Stimulated activated naive CD8-positive, alpha-beta T cell treated with anti-CD3 and anti-CD28 coated beads, Interleukin-15, amount 100 ng/mL, for 72 hours (primary cell): ENCODE measurements at regions not wholly inside any gene's neighbourhood (a gene's known extent, or its start where the extent isn't known, plus 50 kb on each side); places are given as distances from the start of the nearest gene placed in this dataset.
"Not testable (repeated sequence)": the region's sequence is repeated elsewhere in the genome, so short reads cannot be mapped to it uniquely, and the experiment has no call there.

Experiments used
- ATAC-seq: fragments of 150-1000 bp; cut with Tn5 transposase; 2 replicates; pipeline ENCODE4 v1.10.0; 2021; ENCODE audit warnings: mild to moderate bottlenecking, moderate library complexity
- DNase-seq, 2 donors: peaks; one replicate each; pipeline ENCODE4 v3.0.0; 2021 to 2022
- H3K27ac Mint-ChIP-seq, 2 donors: one replicate each; pipeline ENCODE4 v1.8.0; 2022; ENCODE audit warnings: mild to moderate bottlenecking in 2 of 2, mixed read lengths in 2 of 2, moderate library complexity in 2 of 2
- H3K27me3 Mint-ChIP-seq: one replicate; pipeline ENCODE4 v1.8.0; 2022; ENCODE audit warnings: mixed read lengths
- H3K4me1 Mint-ChIP-seq: one replicate; pipeline ENCODE4 v1.8.0; 2022; ENCODE audit warnings: mild to moderate bottlenecking, mixed read lengths
- H3K4me3 Mint-ChIP-seq, 2 donors: one replicate each; pipeline ENCODE4 v1.8.0; 2022; ENCODE audit warnings: mild to moderate bottlenecking in 2 of 2, mixed read lengths in 2 of 2, moderate library complexity in 1 of 2
- H3K9me3 Mint-ChIP-seq, 2 donors: one replicate each; pipeline ENCODE4 v1.8.0; 2022; ENCODE audit warnings: mixed read lengths in 2 of 2

DNA sequence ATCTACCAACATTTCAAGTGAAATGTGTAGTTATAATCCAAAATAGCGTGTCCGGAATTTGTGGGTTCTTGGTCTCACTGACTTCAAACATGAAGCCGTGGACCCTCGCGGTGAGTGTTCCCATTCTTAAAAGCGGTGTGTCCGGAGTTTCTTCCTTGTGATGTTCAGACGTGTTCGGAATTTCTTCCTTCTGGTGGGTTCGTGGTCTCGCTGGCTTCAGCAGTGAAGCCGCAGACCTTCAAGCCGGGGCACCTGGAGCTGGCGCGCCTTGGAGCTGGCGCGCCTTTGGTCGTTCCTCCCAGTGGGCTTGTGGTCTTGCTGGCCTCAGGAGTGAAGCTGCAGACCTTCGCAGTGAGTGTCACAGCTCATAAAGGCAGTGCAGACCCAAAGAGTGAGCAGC, 291.5 kb upstream of the EYS start:
- ATAC-seq (no peak), DNase-seq (no peak)
- no peaks in the 10 kb centered on the region for H3K9me3 Mint-ChIP-seq
- no peak overlapping the region for H3K27ac Mint-ChIP-seq
- H3K4me1 Mint-ChIP-seq: no peaks in the 10 kb centered on the region
- no peaks in the 10 kb centered on the region for H3K27me3 Mint-ChIP-seq
- no peak overlapping the region for H3K4me3 Mint-ChIP-seq

DNA sequence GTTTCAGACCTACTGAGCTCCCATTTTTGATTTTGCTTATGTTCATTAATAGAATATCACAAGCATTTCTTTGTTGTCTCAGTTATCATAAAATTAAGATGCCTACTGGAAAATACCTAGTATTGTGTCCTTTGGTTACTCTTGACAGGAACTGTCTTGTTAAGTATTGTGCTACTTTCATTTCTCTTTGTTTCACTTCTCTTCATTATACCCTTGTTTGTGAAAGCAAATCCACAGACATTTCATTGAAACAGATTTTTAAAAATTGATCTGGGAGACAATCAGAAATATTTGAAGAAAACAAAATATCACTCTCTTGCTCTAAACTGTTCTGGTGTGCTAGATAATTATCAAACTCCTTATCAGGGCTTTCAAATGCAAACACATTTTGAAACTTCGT, 290.5 kb upstream of the EYS start:
- Mint-ChIP-seq H3K27ac (no peak overlapping the region), H3K9me3 (no peaks in the 10 kb centered on the region), H3K27me3 (no peaks in the 10 kb centered on the region), H3K4me1 (no peaks in the 10 kb centered on the region), H3K4me3 (no peak overlapping the region)
- DNase-seq (no peak), ATAC-seq (no peak)

DNA sequence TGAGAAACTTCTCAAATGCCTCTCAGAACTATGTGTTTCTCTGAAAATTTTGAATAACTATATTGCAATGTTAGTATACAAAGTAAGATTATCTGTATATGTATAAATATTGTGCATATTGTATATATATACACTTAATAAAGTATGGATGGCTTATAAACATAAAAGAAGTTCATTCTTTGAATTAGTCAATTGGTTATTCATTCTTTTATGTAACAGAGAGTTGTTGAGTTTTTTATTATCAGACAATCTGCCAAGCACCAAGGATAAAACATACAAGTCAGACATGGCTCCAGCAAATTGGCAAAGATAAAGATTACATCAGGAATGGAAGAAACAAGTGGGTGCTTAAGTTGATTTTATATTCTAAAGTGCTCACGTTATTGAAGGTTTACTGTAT, 289.1 kb upstream of the EYS start:
- H3K27me3 Mint-ChIP-seq: no peaks in the 10 kb centered on the region
- H3K27ac Mint-ChIP-seq: no peak overlapping the region
- H3K9me3 Mint-ChIP-seq: no peaks in the 10 kb centered on the region
- H3K4me3 Mint-ChIP-seq: no peak overlapping the region
- DNase-seq (no peak), ATAC-seq (no peak)
- H3K4me1 Mint-ChIP-seq: no peaks in the 10 kb centered on the region

DNA sequence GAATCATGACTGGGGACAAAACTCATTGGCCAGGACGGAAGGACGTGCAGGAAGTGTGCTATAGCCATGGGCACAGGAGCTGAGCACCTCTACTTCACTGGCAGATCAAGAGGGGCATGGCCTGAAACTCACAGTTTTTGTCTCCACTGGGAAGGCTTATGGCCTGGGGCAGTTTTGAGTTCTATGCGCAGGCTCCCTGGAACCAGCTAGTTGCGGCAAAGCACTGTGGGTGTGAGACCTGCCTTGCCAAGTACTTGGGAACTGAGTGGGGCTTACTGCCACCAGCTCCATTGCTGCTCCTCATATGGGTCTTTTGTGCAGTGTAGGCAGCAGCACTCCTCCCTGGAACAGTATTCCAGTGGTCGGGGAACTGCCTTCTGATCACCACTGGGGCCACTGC, 282.6 kb upstream of the EYS start:
- DNase-seq (no peak), ATAC-seq (no peak)
- Mint-ChIP-seq H3K4me3 (no peak overlapping the region), H3K27me3 (no peaks in the 10 kb centered on the region), H3K27ac (no peak overlapping the region), H3K4me1 (no peaks in the 10 kb centered on the region), H3K9me3 (peaks cover 0 to 5% of the 10 kb centered on the region in 2 donors)

DNA sequence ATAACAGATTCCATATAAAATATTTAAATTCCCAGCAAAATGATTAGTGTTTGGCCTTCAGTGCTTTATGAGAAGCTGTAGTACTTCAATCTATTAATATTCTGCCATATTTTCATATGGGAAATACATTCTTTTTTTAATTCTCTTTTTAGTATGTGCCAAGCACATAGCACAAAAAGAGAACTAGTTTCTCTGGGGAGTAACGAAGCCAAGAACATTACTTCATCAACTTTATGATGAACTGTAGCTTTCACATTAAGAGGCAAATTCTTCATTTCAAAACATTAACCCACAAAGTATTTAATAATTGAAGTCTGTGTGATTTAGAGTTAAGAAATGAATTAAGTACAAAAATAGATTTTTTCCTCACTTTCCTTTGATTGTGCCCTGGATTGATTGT, 281.0 kb upstream of the EYS start:
- H3K27ac Mint-ChIP-seq: no peak overlapping the region
- DNase-seq (no peak), ATAC-seq (no peak)
- no peaks in the 10 kb centered on the region for H3K27me3 Mint-ChIP-seq
- no peak overlapping the region for H3K4me3 Mint-ChIP-seq
- H3K4me1 Mint-ChIP-seq: no peaks in the 10 kb centered on the region
- peaks cover 0 to 8% of the 10 kb centered on the region in 2 donors for H3K9me3 Mint-ChIP-seq

DNA sequence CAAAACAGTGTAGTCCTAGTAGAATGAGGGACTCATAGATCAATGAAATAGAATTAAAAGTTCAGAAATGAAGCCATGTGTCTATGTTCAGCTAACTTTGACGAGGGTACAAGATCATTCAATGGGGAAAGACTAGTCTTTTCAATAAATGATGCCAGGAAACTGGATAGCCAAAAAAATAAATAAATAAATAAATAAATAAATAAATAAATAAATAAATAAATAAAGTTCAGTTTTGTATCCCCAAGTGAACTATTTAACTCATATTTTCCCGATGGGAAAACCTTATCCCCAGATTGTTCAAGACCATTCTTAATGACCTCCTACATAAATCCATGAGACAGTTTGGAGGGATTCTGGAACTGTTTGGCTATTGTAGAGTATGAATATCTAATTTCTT, 277.1 kb upstream of the EYS start:
- Mint-ChIP-seq H3K4me3 (no peak overlapping the region), H3K4me1 (no peaks in the 10 kb centered on the region), H3K27me3 (no peaks in the 10 kb centered on the region), H3K9me3 (peaks cover 5 to 36% of the 10 kb centered on the region in 2 donors), H3K27ac (no peak overlapping the region)
- DNase-seq (no peak), ATAC-seq (no peak)

DNA sequence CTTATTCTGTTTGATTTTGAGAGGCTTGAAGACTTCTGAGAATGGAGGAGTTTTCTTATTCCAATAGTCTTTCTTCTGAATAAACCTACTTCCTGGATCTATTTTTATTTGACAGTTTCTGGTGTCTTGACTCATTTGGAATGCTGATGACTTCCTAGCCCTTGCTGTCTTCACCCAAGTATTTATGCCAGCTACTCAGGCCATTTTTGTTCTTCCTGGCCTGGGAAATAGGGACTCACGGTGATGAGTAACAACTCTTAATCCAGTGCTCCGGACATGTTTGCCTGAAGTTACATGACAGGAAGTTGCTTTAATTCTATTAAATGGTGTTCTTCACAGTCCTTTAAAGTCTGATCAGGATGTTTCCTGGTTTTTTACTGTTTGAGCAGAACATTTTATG, 272.1 kb upstream of the EYS start:
- no peak overlapping the region for H3K27ac Mint-ChIP-seq
- no peak overlapping the region for H3K4me3 Mint-ChIP-seq
- no peak for ATAC-seq
- no peak for DNase-seq
- no peaks in the 10 kb centered on the region for H3K4me1 Mint-ChIP-seq
- H3K9me3 Mint-ChIP-seq: peaks cover 5 to 44% of the 10 kb centered on the region in 2 donors
- H3K27me3 Mint-ChIP-seq: no peaks in the 10 kb centered on the region

DNA sequence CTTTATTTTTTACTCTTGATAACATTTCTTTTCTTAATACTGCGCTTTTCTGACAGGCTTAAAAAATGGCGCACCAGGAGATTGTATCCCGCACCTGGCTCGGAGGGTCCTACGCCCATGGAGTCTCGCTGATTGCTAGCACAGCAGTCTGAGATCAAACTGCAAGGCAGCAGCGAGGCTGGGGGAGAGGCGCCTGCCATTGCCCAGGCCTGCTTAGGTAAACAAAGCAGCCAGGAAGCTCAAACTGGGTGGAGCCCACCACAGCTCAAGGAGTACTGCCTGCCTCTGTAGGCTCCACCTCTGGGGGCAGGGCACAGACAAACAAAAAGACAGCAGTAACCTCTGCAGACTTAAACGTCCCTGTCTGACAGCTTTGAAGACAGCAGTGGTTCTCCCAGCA, 264.2 kb upstream of the EYS start:
- ATAC-seq, DNase-seq, H3K4me3 Mint-ChIP-seq, H3K27me3 Mint-ChIP-seq, H3K27ac Mint-ChIP-seq, H3K4me1 Mint-ChIP-seq: not testable (repeated sequence)
- peaks cover 0 to 11% of the 10 kb centered on the region in 2 donors for H3K9me3 Mint-ChIP-seq

DNA sequence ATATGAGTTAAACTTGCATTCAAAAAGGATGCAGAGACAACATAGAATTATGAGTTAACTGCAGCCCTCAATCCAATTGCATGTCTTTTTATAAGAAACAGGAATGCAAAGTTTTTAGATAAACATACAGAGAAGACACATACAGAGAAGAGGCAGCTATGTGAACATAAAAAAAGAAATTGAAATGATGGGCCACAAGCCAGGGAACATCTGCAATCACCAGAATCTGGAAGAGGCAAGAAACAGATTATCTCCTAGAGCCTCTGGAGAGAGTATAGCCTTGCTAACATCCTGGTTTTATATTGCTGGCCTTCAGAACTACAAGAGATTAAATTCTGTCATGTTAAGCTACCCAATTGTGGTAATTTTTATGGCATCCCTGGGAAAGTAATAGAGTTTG, 257.2 kb upstream of the EYS start:
- ATAC-seq (no peak), DNase-seq (no peak)
- Mint-ChIP-seq H3K4me3 (no peak overlapping the region), H3K9me3 (peaks cover 5 to 19% of the 10 kb centered on the region in 2 donors), H3K27me3 (no peaks in the 10 kb centered on the region), H3K4me1 (no peaks in the 10 kb centered on the region), H3K27ac (no peak overlapping the region)

DNA sequence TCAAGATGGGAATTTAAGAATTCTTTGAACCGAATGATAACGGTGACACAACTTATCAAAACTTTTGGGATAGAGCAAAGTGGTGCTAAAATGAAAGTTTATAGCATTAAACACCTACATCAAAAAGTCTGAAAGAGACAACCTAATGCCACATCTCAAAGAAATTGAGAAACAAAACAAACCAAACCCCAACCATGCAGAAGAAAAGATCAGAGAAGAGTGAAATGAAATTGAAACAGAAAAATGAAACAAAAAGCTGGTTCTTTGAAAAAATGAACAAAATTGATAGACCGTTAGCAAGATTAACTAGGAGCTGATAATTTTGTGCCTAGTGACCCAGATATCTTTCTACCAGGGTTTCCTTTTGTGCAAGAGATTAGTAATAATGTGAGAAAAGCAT, 248.0 kb upstream of the EYS start:
- no peaks in the 10 kb centered on the region for H3K4me1 Mint-ChIP-seq
- no peaks in the 10 kb centered on the region for H3K27me3 Mint-ChIP-seq
- ATAC-seq (no peak), DNase-seq (no peak)
- H3K27ac Mint-ChIP-seq: no peak overlapping the region
- no peak overlapping the region for H3K4me3 Mint-ChIP-seq
- H3K9me3 Mint-ChIP-seq: peaks cover 5 to 9% of the 10 kb centered on the region in 2 donors

DNA sequence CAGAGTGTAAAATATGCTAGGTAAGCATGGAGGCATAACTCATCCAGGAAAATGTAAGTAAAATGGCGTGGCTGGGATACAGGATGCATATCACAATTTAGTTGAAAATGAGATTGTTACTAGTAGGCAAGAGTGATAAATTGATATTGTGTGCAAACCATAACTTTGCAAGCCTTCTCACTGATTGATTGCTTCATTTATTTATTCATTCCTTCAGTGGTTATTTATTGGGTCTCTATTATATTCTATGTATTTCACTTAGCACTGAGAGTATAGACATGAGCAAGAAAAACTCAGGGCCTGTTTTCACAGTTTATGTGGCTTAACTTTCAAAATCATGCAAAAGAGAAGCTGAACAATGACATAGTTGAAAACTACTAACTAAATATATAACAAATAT, 241.0 kb upstream of the EYS start:
- Mint-ChIP-seq H3K9me3 (peaks cover 0 to 10% of the 10 kb centered on the region in 2 donors), H3K27me3 (no peaks in the 10 kb centered on the region), H3K4me3 (no peak overlapping the region), H3K27ac (no peak overlapping the region), H3K4me1 (no peaks in the 10 kb centered on the region)
- no peak for ATAC-seq
- DNase-seq: no peak

DNA sequence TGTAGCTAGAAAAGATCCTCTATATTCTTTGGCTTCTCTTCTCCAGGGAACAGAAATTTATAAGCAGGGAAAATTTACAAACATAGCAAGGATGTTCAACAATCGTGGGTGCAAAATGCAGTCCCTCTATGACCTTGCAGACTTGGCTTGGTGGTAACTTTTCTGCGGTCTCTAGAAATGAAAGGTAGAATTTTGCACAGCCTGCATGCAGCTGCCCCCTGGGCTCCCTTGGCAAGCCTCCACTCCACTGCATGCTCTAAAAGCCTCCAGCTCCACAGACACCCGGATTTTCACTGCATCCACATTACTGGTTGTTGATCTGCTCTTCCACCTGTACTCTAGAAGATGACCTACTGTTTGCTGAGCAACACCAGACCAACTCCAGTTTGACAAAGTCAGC, 236.5 kb upstream of the EYS start:
- no peak for ATAC-seq
- Mint-ChIP-seq H3K4me1 (no peaks in the 10 kb centered on the region), H3K9me3 (peaks cover 0 to 10% of the 10 kb centered on the region in 2 donors), H3K4me3 (no peak overlapping the region), H3K27ac (no peak overlapping the region), H3K27me3 (no peaks in the 10 kb centered on the region)
- DNase-seq: no peak

DNA sequence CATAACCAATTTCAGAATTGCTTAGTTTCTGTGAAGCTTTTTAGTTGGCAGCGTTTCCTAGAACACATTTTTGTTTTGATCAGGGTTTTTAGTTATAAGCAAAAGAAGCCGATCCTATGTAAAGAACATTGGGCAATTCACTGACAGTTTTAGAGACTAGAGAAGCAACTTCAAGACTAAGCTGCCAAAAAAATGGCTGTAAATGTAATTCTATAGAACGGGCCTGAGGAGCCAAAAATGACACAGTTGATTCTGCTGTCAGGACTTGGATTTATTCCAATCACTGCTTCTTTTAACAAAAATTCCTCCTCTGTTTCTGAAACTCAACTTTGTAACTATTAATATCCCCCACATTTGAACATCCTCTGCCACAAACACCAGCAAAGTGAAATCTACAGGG, 236.0 kb upstream of the EYS start:
- H3K27ac Mint-ChIP-seq: no peak overlapping the region
- H3K4me3 Mint-ChIP-seq: no peak overlapping the region
- no peak for DNase-seq
- no peaks in the 10 kb centered on the region for H3K27me3 Mint-ChIP-seq
- ATAC-seq: no peak
- H3K9me3 Mint-ChIP-seq: peaks cover 0 to 10% of the 10 kb centered on the region in 2 donors
- no peaks in the 10 kb centered on the region for H3K4me1 Mint-ChIP-seq

DNA sequence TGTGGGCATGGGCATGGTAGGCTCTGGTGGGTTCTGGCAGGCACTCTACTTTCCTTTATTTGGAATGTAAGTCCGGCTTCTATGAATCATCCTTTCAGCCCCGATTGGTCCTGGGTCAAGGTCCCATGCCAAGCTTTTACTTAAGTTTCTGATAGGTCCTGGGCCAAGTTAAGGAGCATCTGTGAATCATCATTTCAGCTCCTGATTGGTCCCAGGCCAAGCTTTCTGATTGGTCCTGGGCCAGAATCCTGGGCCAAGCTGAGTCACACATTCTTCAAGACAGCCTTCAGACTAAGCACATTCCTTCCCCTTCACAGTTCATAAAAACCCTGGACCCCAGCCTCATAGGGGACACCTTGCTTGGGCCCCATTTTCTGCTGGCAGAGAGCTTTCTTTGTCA, 231.0 kb upstream of the EYS start:
- DNase-seq: no peak
- no peak for ATAC-seq
- Mint-ChIP-seq H3K4me1 (no peaks in the 10 kb centered on the region), H3K27ac (no peak overlapping the region), H3K27me3 (no peaks in the 10 kb centered on the region), H3K9me3 (peaks cover 0 to 6% of the 10 kb centered on the region in 2 donors), H3K4me3 (no peak overlapping the region)

DNA sequence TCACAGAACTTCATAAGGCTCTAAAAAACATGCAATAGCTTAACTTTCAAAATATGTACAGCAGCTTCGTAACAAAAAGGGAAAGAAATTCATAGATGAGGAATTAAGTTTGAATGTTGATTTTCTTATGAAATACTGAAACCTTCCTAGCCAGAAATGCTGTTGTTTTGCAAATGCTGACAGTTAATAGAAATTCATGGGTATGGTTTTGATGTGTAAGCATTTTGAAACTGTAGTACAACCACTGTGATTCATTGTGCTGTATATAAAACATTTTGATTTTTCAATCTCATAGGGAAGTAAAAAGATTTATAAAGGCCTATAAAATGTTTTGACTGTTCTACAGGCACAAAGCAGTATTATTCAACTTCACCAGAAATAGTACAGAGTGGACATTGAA, 228.4 kb upstream of the EYS start:
- ATAC-seq: no peak
- Mint-ChIP-seq H3K4me3 (no peak overlapping the region), H3K27ac (no peak overlapping the region), H3K27me3 (no peaks in the 10 kb centered on the region), H3K4me1 (no peaks in the 10 kb centered on the region), H3K9me3 (peaks cover 0 to 6% of the 10 kb centered on the region in 2 donors)
- DNase-seq: no peak

DNA sequence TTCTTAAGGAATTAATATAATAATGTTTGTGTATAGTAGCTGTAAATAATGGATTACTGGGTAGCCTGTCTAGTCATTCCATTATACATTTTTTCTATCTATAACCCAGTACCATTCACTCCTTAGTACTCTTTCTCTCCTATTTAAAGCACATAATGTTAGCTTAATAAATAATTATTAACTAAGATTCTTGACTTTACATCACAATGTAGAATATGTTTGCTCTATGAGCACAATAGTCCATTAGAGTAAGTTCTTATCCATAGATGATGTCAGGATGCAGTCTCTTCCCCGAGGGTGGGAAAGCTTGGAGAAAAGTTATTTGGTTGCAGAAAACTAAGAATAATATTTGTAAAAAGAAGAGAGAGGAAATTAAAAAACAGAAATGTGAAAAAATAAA, 226.4 kb upstream of the EYS start:
- no peak overlapping the region for H3K4me3 Mint-ChIP-seq
- peaks cover 0 to 6% of the 10 kb centered on the region in 2 donors for H3K9me3 Mint-ChIP-seq
- H3K27ac Mint-ChIP-seq: no peak overlapping the region
- ATAC-seq (no peak), DNase-seq (no peak)
- H3K27me3 Mint-ChIP-seq: no peaks in the 10 kb centered on the region
- H3K4me1 Mint-ChIP-seq: no peaks in the 10 kb centered on the region

DNA sequence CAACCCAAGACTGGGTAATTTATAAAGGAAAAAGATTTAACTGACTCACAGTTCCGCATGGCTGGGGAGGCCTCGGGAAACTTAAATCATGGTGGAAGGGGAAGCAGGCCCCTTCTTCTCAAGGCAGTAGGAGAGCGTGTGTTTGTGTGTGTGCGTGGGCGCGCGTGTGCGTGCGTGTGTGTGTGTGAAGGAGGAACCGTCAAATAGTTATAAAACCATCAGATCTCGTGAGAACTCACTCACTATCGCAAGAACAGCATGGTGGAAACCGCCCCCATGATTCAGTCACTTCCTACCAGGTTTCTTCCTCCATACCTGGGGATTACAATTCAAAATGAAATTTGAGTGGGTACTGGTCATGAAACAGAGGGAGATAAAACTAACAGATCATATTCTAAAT, 220.1 kb upstream of the EYS start:
- Mint-ChIP-seq H3K4me1 (no peaks in the 10 kb centered on the region), H3K9me3 (peaks cover 4 to 7% of the 10 kb centered on the region in 2 donors), H3K27me3 (no peaks in the 10 kb centered on the region), H3K4me3 (no peak overlapping the region), H3K27ac (no peak overlapping the region)
- ATAC-seq (no peak), DNase-seq (no peak)

DNA sequence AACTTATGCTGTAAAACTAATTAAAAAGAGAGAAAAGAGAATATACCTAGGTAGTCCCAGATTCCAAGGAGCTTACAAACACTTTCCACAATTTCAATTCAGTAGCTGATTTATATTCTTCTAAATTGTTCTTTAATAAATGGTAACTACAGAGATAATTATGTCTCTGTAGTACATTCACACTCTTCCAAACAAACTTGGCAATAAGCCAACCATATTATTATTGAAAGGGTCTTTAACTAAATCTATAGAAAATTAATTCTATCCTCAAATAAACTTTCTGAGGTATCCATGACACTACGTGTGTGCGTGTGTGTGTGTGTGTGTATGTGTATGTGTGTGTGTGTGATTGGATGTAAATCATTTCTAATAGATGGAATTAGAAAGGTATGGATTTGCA, 217.4 kb upstream of the EYS start:
- no peaks in the 10 kb centered on the region for H3K4me1 Mint-ChIP-seq
- DNase-seq (no peak), ATAC-seq (no peak)
- no peaks in the 10 kb centered on the region for H3K27me3 Mint-ChIP-seq
- no peak overlapping the region for H3K4me3 Mint-ChIP-seq
- no peak overlapping the region for H3K27ac Mint-ChIP-seq
- H3K9me3 Mint-ChIP-seq: peaks cover 10 to 13% of the 10 kb centered on the region in 2 donors
